ENCODE measurements at regions not wholly inside any gene's neighbourhood (a gene's known extent, or its start where the extent isn't known, plus 50 kb on each side); places are given as distances from the start of the nearest gene placed in this dataset.

DNA sequence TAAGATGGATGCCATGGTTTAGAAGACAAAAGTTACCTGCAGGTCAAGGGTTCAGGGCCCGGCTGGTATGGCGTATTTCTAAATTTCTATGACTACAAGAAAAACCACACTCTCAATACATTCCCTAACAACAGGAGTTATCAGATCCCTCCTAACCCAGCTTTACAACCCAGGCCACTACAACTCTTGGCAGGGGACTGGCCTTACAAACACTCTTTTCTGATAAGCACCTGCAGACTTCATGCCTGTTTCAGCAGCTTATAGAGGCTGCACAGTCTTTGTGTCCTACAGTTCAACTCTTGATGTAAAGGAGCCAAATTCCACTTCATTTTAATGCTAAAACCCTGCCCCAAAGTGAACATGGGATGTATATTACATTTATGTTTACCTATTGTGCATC lies 461.4 kb downstream of the SIPA1L2 start:
- H2BK120ac ChIP-seq (replicated peaks; ENCODE audit: low read depth, low read length) = no peak overlapping the region
- H4K91ac ChIP-seq (replicated peaks; ENCODE audit: insufficient read length, low read length) = no peak overlapping the region
- H4K8ac ChIP-seq (ENCODE audit: extremely low read depth, insufficient read depth, low read length) = no peak overlapping the region
- no peak overlapping the region for H2BK12ac ChIP-seq (ENCODE audit: low read depth, low read length)
- peaks cover 0 to 9% (median 5%) of the 10 kb centered on the region in 4 experiments; a peak in 4 of 7 replicates for H3K4me1 ChIP-seq (replicated peaks in 1 of 4; ENCODE audit: control insufficient read depth in 3 of 4, insufficient read depth in 4 of 4, low read length in 3 of 4)
- H3K9ac ChIP-seq (replicated peaks in 1 of 4; ENCODE audit: extremely low read depth in 1 of 4, low read depth in 3 of 4, low read length in 3 of 4) = no peak overlapping the region
- H2BK15ac ChIP-seq (ENCODE audit: low read length) = no peak overlapping the region
- no peak overlapping the region for H3K27ac ChIP-seq (ENCODE audit: low read depth, low read length)
- no peaks in the 10 kb centered on the region for H3K27me3 ChIP-seq (replicated peaks in 1 of 4; ENCODE audit: control insufficient read depth in 3 of 4, extremely low read depth in 1 of 4, insufficient read depth in 3 of 4, low read length in 3 of 4)
- TF ChIP-seq TBP (IDR thresholded peaks at IDR 0.05; ENCODE audit: low read depth, low read length) = no peak
- no peak overlapping the region for H3K56ac ChIP-seq (replicated peaks; ENCODE audit: insufficient read length, low read depth, low read length)
- no peaks in the 10 kb centered on the region for H3K23me2 ChIP-seq (ENCODE audit: low read depth, low read length)
- H3K23ac ChIP-seq (ENCODE audit: insufficient read length) = no peak overlapping the region
- no peak overlapping the region for H3K4me3 ChIP-seq (ENCODE audit: extremely low read depth in 1 of 4, insufficient read depth in 2 of 4, low read depth in 3 of 4, low read length in 4 of 4)
- H2BK5ac ChIP-seq (ENCODE audit: low read depth, low read length) = no peak overlapping the region
- peaks cover 0 to 22% (median 8%) of the 10 kb centered on the region in 4 experiments; a peak in 6 of 8 replicates for H3K36me3 ChIP-seq (ENCODE audit: control insufficient read depth in 2 of 4, insufficient read depth in 4 of 4, low read length in 3 of 4)
- no peaks in the 10 kb centered on the region for H3K79me1 ChIP-seq (ENCODE audit: low read depth, low read length)
- no peak overlapping the region for H4K5ac ChIP-seq (ENCODE audit: insufficient read length, low read depth, low read length)
- POLR2A ChIA-PET (ENCODE audit: partially characterized antibody) = interaction anchor here (0.9 to 1.9 kb wide), 2 partner anchors 8 to 36 kb away, joined by 3 to 6 read pairs; no protein-coding TSS in a partner anchor
- H3K79me2 ChIP-seq (ENCODE audit: control insufficient read depth in 1 of 2, insufficient read depth in 2 of 2, low read length in 2 of 2) = no peaks in the 10 kb centered on the region
- DNase-seq (ENCODE audit: low read depth in 1 of 2, low spot score in 2 of 2) = no peak
- H3K18ac ChIP-seq (ENCODE audit: extremely low read depth, low read length) = no peak overlapping the region
- WGBS, 2 experiments (ENCODE audit: extremely low coverage in 1 of 2, insufficient coverage in 1 of 2, insufficient read length in 1 of 2, insufficient replicate concordance in 2 of 2, low coverage in 1 of 2, low lambda C conversion rate in 2 of 2, missing lambda C conversion rate in 1 of 2) = 92% methylated on average over 2 of the region's 2 CpGs; no CpG with 5 or more reads in 1 of the 2 experiments
- H4K20me1 ChIP-seq (replicated peaks in 1 of 2; ENCODE audit: control insufficient read depth in 1 of 2, insufficient read depth in 2 of 2, low read length in 2 of 2) = peaks cover 1 to 5% of the 10 kb centered on the region in 2 experiments
- H2AK5ac ChIP-seq (ENCODE audit: low read depth, low read length) = no peak overlapping the region
- H3K4ac ChIP-seq (replicated peaks; ENCODE audit: insufficient read length, low read depth, low read length) = no peak overlapping the region
- H2BK20ac ChIP-seq (ENCODE audit: low read length) = no peak overlapping the region
- H2AFZ ChIP-seq (ENCODE audit: low read length) = no peak overlapping the region
- no peak for FAIRE-seq
- H3K14ac ChIP-seq (ENCODE audit: insufficient read length) = no peak overlapping the region
- no peak overlapping the region for H3K4me2 ChIP-seq (ENCODE audit: insufficient read depth in 1 of 2, low read depth in 2 of 2, low read length in 2 of 2)
- peaks cover 0 to 3% of the 10 kb centered on the region in 2 experiments; a peak in 1 of 4 replicates for H3K9me3 ChIP-seq (ENCODE audit: insufficient read depth in 2 of 2, low read depth in 1 of 2, low read length in 1 of 2)
- CTCF ChIA-PET (ENCODE audit: partially characterized antibody) = interaction anchor here (1.1 kb wide), 1 partner anchor 301 kb away, joined by 3 read pairs; no protein-coding TSS in a partner anchor

All from H1 (cell line).